Erythroblast (primary cell): ENCODE measurements at regions not wholly inside any gene's neighbourhood (a gene's known extent, or its start where the extent isn't known, plus 50 kb on each side); places are given as distances from the start of the nearest gene placed in this dataset.
A peak's percentile ranks its signal among the peaks of the same experiment; 100 is the strongest.

Experiments
- DNase-seq, 2 experiments: peaks; one replicate each; lab custom pipeline; 2025; lab: John Stamatoyannopoulos, UW
- GATA1 ChIP-seq: IDR thresholded peaks from 2 replicates; pipeline ENCODE4 v1.6.1; 2011; ENCODE audit warnings: low read depth, mild to moderate bottlenecking, control low read depth, low read length, moderate library complexity
- POLR2A ChIP-seq: IDR thresholded peaks from 2 replicates; pipeline ENCODE4 v1.6.1; 2011; ENCODE audit warnings: mild to moderate bottlenecking, low read length

DNA sequence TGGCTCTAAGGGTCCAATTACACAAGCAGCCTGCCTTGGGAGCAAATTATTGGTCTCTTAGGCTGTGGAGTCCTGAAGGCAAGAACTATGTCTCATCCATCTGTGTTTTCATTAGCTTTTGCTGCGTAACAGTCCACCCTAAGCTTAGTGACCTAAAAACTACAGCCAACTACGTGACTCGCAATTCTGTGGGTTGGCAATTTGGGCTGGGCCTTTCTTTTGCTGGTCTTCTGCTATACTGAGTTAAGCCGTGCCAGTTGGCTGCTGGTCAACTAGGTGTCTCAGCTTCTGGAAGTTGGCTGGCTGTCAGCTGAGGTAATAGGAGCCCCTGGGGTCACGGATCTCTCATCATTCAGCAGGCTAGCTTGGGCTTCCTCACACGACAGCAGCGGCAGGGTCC is 205.6 kb upstream of the S100G start:
- no peak for DNase-seq
- TF ChIP-seq POLR2A (no peak), GATA1 (no peak)

DNA sequence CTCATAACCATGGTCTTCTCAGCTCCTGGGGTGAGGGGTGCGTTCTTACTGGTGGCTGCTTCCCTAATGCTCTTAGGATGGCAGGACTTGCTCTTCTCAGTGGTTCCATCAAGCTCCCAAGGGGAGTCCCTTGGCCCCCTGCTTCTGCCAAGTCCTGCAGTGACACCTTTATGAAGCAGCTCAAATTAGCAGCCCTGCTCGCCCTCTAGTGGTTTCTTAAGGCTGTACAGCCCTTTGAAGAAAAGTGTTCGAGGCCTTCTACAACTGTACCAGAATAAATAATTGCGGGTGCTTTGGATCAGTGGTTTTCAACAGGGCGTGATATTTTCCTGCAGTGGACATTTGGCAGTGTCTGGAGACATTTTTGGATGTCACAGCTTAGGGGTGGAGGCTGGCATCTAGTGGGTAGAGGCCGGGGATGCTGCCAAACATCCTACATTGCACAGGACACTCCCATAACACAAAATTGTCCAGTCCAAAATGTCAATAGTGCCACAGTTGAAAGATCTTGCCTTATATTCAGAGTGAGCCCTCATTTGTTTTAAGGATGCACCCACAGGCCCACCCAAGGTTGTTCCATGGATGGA is 204.7 kb upstream of the S100G start:
- DNase-seq, result peak; percentile 30 to 58
- TF ChIP-seq GATA1 (no peak), POLR2A (no peak)

DNA sequence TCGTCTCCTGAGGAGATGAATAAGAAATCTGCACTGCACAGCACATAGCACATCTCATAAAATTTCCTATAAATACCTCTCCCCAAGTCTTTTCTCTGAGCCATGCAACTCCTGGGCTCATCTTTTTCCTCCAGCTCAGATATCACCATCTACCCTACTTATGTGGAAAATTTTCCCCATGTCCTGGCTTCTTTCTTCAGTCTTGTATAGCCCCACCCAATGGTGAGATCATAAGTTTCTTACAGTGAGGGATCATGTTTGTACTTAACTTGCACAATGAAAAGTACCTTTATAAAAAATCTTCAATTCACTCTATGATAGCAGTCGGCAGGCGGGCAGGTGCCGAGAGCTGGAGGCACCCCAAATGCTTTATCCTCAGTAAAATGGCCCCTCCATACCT is 198.6 kb upstream of the S100G start:
- TF ChIP-seq POLR2A (no peak), GATA1 (no peak)

DNA sequence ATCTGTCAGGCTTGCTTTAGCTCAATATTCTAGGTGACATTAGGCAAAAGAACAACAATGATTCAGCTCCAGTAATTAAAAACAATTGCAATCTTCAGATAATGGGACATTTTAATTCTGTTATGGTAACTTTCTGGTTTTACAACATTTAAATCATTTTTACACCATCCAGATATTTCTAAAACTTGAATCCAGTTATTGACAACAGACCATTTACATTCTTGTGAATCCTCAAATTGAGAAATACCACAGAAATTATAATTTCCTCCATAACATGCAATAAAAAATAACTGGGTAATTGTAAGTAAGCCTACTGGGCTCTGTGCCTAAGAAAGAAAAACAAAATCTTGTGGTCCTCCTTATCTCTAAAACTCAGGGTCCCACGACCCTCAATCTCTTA is 195.0 kb upstream of the S100G start:
- DNase-seq, result no peak
- TF ChIP-seq POLR2A (no peak), GATA1 (no peak)

More for the DNA sequence above, 198.6 kb upstream of the S100G start:
- DNase-seq, result no peak

DNA sequence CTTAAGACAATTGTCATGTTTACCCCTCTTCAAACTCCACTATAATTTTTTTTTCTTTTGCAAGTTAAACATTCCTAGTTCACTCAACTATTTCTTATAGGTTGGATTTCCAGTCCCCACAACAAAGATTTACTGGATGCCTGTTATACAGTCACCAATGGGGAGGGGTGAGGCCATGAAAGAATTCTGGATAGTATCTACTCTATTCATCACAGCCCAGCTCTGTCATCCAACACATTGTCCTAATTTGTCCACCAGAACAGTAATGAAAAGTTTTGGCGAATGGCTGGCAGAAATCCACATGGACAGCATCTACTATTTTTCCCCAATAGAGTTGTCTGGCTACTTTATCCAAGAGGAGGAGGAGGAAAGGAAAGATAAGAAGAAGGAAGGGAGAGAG is 192.7 kb upstream of the S100G start:
- TF ChIP-seq POLR2A (no peak), GATA1 (no peak)

DNA sequence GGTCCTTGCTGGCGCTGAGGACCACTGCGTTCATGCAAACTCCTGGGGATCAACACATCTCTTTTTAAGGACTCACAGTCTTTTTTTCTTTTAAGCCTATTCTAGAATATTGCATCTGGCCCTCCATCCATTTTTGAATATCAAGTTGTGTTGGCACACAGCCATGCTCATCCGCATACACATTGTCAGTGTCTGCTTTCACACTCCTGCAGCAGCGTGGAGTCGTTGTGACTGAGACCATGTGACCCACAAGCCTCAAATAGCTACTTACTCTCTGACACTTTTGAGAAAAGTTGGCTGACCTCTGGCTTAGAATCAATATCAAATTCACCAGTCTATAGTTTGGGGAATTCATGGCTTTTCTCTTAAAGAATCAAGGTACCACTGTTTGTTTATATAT is 191.8 kb upstream of the S100G start:
- no peak for DNase-seq
- TF ChIP-seq GATA1, result no peak
- TF ChIP-seq POLR2A, result no peak

More for the DNA sequence above, 192.7 kb upstream of the S100G start:
- DNase-seq, result no peak

DNA sequence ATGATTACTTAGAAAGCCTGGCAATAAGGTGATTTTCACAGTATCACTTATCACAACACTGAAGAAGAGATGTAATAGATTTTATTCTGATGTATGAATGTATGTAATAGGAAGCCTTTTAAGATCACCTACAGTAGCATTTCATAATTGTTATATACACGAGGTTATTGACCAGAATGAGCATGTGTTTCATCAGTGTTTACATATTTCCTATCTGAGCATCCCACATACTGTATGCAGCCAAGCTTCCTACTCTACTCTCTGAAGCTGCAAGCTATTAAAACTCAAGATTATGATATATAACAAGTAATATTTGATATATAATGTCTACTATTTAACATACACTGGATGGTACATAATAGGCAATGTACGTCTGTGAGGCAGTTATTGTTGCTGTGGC is 190.9 kb upstream of the S100G start:
- TF ChIP-seq POLR2A, result no peak
- TF ChIP-seq GATA1, result no peak

DNA sequence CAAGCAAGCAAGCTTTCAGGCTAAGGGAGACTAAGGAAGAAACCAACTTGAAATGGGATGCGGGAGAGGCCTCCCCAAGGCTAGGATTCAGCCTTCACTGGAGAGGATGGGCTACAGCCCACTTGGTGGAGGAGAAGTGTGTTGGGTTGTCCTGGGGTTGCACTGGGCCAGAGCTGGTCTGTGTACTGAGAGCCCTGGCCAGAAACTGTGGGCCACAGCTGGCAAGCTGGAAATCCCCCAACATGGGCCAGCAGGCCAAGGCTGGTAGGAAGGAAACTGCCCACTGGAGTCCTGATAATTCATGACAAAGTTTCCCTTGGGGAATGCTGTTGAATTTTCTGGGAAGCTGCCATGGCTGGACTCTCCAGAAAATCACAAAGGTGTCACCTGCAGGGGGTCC is 188.0 kb upstream of the S100G start:
- no peak for DNase-seq
- TF ChIP-seq POLR2A (no peak), GATA1 (no peak)

More for the DNA sequence above, 190.9 kb upstream of the S100G start:
- DNase-seq, result no peak

DNA sequence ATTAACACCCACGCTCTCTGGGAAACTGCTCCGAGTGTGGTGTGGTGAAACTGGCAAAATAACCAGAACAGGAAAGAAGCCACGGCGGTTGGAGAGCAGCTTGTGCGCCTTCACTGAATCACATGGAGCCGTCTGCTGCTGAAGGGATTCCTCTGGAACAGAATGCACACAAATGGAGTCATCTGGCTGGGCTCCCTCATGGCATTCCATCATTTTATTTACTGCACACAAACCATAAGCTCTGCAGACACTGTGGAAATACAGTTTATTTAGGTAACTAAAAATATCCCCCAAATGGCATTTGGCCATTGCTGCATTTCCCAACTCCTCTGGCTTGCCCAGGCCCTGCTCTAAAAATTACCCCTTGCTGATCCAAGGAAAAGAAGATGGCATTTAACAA is 187.0 kb upstream of the S100G start:
- no peak for DNase-seq
- TF ChIP-seq GATA1 (no peak), POLR2A (no peak)

DNA sequence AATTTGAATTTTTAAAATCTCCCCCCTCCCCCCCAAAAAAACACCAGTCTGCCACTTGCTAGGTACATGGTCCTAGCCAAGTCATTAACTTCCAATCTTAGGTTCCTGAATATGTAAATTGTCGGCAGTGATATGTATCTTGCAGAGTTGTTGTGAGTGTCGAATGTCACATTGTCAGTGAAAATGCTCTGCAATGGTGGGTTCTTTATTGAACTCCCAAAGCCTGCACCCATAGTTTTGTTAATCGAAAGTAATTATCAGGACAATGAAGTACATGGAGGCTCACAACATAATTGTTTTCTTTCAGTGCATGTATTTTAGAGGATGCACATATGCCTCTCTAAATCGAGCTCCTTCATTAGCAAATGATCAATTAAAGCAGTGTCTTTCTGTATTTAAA is 185.6 kb upstream of the S100G start:
- TF ChIP-seq POLR2A (no peak), GATA1 (no peak)
- DNase-seq, result no peak

DNA sequence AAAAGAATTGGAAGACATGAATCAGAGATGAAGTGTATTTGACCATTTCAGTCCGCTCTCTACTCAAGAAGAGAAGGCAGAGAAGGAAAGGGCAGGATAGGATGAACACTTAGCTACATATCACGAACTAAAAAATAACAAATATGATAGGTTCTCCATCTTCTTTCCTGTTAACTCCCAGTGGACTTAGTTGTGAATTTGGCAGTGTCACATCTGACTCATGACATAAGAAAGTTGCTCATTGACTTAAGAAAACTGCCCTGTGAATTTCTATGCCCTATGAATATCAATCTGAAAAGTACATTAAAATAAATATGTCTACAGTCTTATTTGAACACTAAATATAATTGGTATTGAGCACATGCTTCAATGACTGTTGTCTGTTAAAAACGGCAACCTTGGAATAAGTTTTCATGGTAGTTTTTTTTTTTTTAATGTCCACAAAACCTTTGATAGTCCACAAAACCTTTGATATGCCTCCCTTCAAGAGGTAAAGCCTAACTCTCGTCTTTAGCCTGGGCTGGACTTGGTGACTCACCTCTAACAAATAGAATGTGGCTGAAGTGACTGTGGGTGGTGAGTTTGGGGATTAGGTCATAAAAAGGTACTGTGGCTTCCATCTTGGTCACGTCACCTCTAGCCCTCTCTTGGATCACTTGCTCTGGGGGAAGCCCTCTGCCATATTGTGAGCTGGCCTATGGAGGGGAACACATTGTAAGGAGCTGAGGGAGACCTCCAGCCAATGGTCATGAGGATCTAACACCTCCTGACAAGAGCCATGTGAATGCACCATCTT is 184.7 kb upstream of the S100G start:
- no peak for TF ChIP-seq GATA1
- TF ChIP-seq POLR2A, result no peak
- no peak for DNase-seq

DNA sequence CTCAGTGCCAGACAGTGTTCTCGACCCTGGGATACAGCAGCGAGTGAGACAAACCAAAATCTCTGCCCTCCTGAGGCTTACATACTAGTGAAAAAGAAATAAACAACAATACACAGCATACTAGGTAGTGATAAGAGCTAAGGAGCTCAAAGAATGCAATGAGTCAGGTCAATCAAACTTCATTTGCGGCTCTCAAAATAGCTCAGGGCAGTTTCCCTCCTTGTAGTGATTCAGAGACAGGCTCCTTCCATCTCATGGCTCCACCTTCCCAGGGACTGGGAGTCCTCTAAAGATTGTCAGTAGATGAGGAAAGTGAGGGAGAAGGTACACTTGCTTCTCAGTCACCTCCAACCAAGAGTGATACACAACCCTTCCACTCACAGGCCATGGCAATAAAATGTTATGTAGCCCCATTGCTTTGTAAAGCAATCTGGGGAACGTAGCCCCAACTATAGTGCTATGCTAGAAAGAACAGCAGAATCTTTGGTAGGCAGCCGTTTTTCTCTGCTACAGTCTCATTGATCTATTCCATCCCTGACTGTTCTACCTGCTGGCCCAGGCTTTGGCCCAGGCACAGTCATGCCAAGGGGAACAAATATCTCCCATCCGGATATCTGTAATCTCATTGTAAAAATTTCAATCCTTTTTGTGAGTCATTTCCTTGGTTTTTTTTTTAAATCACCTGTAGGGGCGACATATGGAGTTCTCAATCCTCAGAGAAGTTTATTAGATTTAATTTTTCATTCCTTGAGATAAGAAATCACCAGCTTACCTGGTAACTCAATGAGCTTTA is 183.1 kb upstream of the S100G start:
- TF ChIP-seq GATA1 (no peak), POLR2A (no peak)
- no peak for DNase-seq

DNA sequence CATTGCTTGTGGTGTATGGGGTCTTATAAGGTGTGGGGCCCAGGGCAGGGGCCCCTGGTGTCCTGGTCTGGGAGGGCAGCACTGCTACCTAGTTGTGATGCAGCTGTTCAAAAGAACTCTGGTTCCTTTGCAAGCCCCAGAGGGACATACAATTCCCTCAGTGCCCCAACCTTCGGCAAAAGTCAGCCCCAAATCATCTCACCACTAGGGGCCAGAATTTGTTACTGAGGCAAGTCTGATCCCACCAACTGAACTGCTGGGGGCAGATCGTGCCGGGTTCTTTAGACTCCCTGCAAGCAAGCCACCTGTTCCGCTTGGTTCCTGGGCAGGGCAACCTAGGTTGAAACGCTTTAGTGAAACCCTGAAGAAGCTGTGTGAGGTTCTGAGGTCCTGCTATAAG is 180.1 kb upstream of the S100G start:
- TF ChIP-seq GATA1, result no peak
- TF ChIP-seq POLR2A, result no peak

DNA sequence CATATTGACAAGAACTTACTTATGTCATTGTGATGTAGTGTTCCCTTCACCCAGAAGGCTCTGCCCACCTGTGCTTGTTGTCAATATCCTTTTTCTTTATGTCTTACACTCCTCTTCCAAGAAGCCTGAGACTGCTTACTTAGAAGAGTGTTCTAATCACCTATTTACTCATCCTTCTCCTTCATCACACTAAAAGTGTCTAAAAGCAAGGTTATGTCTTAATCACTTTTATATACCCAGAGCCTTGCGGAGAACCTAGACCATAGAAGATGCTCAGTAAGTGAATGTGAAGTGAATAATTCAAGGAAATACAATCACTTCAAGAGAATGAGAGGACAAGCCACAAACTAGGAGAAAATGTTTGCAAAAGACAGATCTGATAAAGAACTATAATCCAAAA is 177.6 kb upstream of the S100G start:
- no peak for DNase-seq
- TF ChIP-seq POLR2A, result no peak
- TF ChIP-seq GATA1, result no peak

More for the DNA sequence above, 180.1 kb upstream of the S100G start:
- DNase-seq, result peak; percentile 2 to 22
